T1000 (cell line): ENCODE measurements at regions not wholly inside any gene's neighbourhood (a gene's known extent, or its start where the extent isn't known, plus 50 kb on each side); places are given as distances from the start of the nearest gene placed in this dataset.
A peak's percentile ranks its signal among the peaks of the same experiment; 100 is the strongest.

Source experiments
- DNase-seq: peaks from one replicate; lab custom pipeline; 2025; ENCODE audit warnings: mixed read lengths; lab: John Stamatoyannopoulos, UW

- no peak for DNase-seq
These were observed 192.5 kb upstream of the MAN1A1 start for GRCh38 chr6:119542037-119542436.

- DNase-seq, result peak; percentile 34
These were observed 191.8 kb upstream of the MAN1A1 start for GRCh38 chr6:119541132-119541905.

GRCh38 chr6:119540417-119540816 is 190.9 kb upstream of the MAN1A1 start:
- DNase-seq, result no peak

DNA sequence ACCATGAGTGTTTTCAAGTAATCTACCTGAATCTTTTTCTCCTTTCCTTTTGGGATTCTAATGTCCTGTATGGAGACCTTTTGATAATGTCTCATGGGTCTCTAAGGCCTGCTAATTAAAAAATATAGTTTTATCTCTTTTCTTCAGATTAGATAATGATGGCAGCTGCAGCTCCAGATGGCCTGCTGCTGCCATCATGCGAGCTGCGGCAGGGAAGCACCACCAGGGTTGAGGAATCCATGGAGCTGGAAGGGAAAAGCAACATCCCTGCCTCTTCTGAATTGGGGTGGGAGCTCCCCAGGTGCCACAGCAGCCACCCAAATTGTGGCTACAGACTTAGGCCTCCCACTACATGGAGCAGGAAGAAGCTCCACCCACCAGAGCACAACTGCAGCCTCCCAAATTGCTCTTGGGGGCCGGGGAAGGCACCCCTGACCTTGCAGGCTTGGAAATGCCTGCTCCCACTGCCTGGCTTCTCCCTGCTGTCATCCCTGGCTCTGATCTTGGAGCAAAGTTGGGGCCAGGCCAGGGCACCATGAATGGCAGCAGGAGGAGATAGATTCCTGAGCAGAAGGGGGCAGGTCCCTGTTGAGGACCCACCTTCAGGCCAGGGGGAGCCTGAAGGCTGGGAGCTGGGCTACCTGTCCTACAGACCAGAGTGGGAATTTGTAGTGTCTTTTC is 189.6 kb upstream of the MAN1A1 start:
- DNase-seq, result no peak

GRCh38 chr6:119536666-119537065 is 187.1 kb upstream of the MAN1A1 start:
- no peak for DNase-seq

DNA sequence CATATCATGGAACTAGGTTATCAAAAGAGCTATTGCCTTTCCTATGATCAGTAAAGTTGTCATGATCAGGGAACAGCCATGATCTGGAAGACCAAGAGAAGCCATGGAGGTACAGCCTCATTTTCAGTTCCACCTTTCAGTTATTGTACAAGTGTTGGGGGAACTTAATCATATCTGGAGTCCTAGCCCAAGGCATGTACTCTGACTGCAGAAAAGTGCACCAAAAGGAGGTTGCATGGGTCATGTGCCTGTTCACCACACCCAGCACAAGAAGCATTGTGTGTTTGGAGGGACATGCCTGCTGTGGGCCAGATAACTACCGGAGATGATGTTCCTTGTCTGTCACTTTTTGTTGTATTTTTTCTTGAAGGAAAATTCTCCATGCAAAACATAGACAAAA is 185.8 kb upstream of the MAN1A1 start:
- no peak for DNase-seq

- no peak for DNase-seq
These were observed 184.2 kb upstream of the MAN1A1 start for GRCh38 chr6:119533603-119534279.

DNA sequence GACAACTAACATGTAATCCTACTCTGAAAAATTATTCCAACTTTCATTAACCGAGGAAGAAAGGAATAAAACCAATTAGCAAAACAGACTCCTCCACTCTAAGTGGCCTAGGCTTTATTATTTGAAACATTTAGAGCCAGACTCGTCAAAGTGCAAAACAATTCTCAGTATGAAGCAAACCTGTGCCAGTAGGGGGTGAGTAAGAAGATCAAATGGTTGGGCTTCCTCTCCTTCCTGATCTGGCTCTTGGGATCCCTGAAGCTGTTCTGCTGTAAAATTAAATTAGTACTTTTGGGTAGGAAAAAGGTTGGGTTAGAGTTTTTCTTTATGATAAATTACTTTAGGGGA is 177.6 kb upstream of the MAN1A1 start:
- no peak for DNase-seq

- no peak for DNase-seq
These were observed 177.1 kb upstream of the MAN1A1 start for GRCh38 chr6:119526561-119527230.

- DNase-seq, result no peak
These were observed 174.8 kb upstream of the MAN1A1 start for GRCh38 chr6:119524410-119524809.

DNA sequence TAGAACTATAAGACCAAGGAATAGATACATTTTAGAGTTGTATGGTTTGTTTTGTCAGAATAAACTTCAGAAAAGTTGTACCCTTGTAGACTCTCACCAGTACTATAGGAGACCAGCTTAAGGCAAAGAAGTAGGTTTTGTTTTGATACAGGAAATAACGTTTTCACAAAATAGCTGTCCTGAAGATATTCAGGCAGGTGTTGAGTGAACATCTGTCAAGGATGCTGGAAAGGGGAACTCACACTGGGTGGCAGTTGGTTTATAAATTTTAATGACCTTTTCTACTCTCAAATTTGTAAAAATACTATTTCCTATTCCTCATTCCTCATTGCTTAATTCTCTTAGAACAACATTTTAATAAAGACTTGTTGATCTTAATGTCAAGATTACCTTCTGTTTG is 174.0 kb upstream of the MAN1A1 start:
- no peak for DNase-seq

DNA sequence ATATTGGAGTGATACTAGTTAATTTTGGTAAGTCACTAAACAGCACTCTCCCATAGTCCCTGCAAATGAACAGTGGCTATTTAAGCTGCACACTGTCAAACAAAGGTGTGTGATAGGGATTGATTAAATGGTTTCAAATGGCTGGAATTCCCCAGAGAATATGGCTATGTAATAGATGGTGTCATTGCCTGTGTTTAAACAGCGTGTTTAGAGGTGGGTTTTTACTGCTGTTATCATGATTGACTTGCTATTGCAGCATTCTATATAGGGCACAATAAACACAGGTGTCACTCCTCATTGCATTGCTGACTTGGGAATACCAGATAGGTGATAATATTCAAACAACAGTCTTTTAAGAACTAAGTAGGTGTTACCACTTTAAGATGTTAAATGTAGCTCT is 171.7 kb upstream of the MAN1A1 start:
- DNase-seq, result no peak

DNA sequence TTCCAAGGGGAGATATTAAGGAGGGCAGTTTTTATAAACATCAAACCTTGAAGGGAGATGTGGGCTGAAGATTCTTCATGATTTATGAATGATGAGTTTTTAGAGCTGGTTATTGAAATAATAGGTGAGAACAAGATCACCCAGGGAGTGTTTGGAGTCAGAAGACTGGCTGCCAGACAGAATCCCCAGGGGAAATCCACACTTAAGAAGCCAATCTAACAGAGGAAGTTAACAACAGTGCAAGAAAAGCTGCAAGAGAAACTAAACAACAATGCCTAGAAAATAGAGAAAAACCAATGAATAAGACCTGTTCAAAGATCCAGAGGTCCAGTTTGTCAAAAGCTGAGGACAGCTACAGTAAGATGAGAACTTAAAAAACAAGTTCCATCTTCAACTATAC is 167.9 kb upstream of the MAN1A1 start:
- no peak for DNase-seq

- DNase-seq, result no peak
These were observed 164.8 kb upstream of the MAN1A1 start for GRCh38 chr6:119514345-119514744.

GRCh38 chr6:119511024-119511423 is 161.5 kb upstream of the MAN1A1 start:
- no peak for DNase-seq

DNA sequence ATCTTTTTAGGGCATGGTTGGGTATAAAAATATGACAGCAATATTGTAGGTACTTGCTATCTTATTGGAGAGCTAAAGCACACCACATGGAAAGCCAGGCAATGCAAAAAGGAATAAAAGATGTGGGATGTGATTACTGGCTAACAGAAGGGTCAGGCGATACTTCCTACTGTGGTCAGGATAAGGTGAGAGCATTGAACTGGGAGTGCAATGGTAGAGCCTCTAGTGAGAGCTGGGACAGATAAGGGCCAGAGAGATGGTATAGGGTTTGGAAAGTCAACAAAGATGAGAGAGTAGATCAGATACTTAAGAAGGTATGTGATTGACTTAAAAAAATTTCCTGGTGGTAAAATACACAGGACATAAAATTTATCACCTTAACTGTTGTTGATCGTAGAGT is 160.7 kb upstream of the MAN1A1 start:
- no peak for DNase-seq

DNA sequence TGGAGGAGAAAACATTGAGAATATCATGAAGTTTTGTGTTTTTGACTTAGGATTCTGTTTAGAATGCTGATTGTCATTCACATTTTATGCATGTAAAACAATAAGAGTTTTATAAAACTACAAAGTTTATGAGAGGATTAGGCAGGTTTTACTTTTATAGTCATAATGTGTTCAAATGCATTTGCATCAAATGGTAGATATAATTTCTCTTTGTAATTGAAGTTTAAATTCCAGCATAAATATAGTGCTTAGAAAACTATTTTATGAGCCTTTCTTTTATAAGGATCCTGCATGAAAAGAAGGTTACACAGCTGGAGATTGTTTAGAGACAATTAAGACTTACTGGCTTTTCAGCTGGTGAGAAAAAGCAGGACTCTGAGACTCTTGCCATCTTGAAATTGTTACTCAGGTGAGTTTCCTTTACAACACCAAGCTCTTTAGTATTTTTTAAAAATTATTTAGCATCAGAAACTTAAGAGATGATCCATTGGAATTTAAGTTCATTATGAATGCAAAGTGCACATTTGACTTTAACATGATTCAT is 157.1 kb upstream of the MAN1A1 start:
- DNase-seq, result no peak

GRCh38 chr6:119501798-119502483 is 152.4 kb upstream of the MAN1A1 start:
- DNase-seq, result no peak

DNA sequence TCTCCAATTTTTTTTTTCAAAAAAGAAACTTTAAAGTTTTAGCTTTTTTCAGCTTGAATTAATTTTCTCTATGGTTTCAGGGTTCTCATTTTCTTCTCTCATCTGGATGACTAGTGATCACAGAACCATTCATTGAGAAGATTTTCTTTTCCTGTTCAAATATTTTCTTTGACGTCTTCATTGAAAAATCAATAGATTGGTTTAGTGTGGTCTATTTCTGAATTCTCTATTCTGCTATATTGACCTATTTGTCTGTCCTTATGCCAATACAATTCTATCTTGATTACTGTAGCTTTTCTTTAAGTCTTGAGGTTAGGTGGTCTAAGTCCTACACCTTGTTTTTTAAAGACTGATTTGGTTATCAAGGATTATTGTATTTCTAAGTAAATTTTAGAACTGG is 150.2 kb upstream of the MAN1A1 start:
- DNase-seq, result no peak

GRCh38 chr6:119497988-119498727 is 148.6 kb upstream of the MAN1A1 start:
- DNase-seq, result no peak

DNA sequence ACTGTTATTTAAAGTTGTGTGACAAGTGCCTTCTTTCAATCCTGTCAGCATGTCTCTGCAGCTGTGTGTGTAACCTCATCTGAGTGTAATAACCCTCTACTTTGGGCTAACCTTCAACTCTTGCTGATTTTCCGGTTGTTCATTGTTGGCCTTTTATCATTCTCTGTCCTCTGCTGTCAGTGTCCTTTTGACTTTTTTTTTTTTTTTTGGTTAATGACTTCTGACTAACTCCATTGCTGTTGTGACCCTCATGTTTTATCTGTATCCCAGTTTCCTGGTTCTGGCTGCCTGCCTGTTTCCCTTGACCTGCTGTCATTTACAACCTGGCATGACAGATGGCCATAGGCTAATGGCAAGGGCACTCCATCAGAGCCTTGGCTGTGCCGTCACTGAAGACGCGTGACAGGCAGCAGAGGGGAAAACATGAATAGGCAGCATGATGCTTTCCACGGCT is 145.7 kb upstream of the MAN1A1 start:
- no peak for DNase-seq
